ENCODE measurements at regions not wholly inside any gene's neighbourhood (a gene's known extent, or its start where the extent isn't known, plus 50 kb on each side); places are given as distances from the start of the nearest gene placed in this dataset.
"Not testable (repeated sequence)": the region's sequence is repeated elsewhere in the genome, so short reads cannot be mapped to it uniquely, and the experiment has no call there.

- Histone ChIP-seq H3K4me3 (no peak overlapping the region), H3K4me1 (no peaks in the 10 kb centered on the region), H3K9me3 (no peaks in the 10 kb centered on the region), H3K27ac (no peak overlapping the region), H3K36me3 (no peaks in the 10 kb centered on the region), H3K27me3 (no peaks in the 10 kb centered on the region)
- intact Hi-C loops (cut with DNase I) = no loop called here
- DNase-seq (ENCODE audit: low spot score in 2 of 2) = no peak
- TF ChIP-seq CTCF (IDR thresholded peaks at IDR 0.05) = no peak
Measured at GRCh38 chr2:41031282-41031681, 579.4 kb upstream of the SLC8A1 start.

GRCh38 chr2:41032715-41033114 is 580.8 kb upstream of the SLC8A1 start:
- Histone ChIP-seq H3K27ac (no peak overlapping the region), H3K9me3 (no peaks in the 10 kb centered on the region), H3K36me3 (no peaks in the 10 kb centered on the region), H3K4me3 (no peak overlapping the region), H3K4me1 (no peaks in the 10 kb centered on the region), H3K27me3 (no peaks in the 10 kb centered on the region)
- DNase-seq (ENCODE audit: low spot score in 2 of 2) = no peak
- intact Hi-C loops (cut with DNase I) = no loop called here
- TF ChIP-seq CTCF (IDR thresholded peaks at IDR 0.05) = no peak

- Histone ChIP-seq H3K36me3 (no peaks in the 10 kb centered on the region), H3K27me3 (no peaks in the 10 kb centered on the region), H3K9me3 (no peaks in the 10 kb centered on the region), H3K4me1 (no peaks in the 10 kb centered on the region), H3K4me3 (no peak overlapping the region), H3K27ac (no peak overlapping the region)
- no peak for TF ChIP-seq CTCF (IDR thresholded peaks at IDR 0.05)
- intact Hi-C loops (cut with DNase I) = no loop called here
- DNase-seq (ENCODE audit: low spot score in 2 of 2) = no peak
Measured at GRCh38 chr2:41033127-41033526, 581.2 kb upstream of the SLC8A1 start.

GRCh38 chr2:41038408-41038807 is 586.5 kb upstream of the SLC8A1 start:
- Histone ChIP-seq H3K36me3 (no peaks in the 10 kb centered on the region), H3K4me3 (no peak overlapping the region), H3K4me1 (no peaks in the 10 kb centered on the region), H3K9me3 (no peaks in the 10 kb centered on the region), H3K27me3 (no peaks in the 10 kb centered on the region), H3K27ac (no peak overlapping the region)
- no peak for TF ChIP-seq CTCF (IDR thresholded peaks at IDR 0.05)
- intact Hi-C loops (cut with DNase I) = no loop called here
- DNase-seq (ENCODE audit: low spot score in 2 of 2) = no peak

GRCh38 chr2:41039750-41040149 is 587.9 kb upstream of the SLC8A1 start:
- DNase-seq (ENCODE audit: low spot score in 2 of 2); H3K4me1 ChIP-seq; H3K27ac ChIP-seq; H3K4me3 ChIP-seq; H3K36me3 ChIP-seq; intact Hi-C loops (cut with DNase I); H3K27me3 ChIP-seq; H3K9me3 ChIP-seq: not testable (repeated sequence)

- Histone ChIP-seq H3K4me1 (no peaks in the 10 kb centered on the region), H3K27ac (no peak overlapping the region), H3K9me3 (no peaks in the 10 kb centered on the region), H3K27me3 (no peaks in the 10 kb centered on the region), H3K36me3 (no peaks in the 10 kb centered on the region), H3K4me3 (no peak overlapping the region)
- intact Hi-C loops (cut with DNase I) = no loop called here
- TF ChIP-seq CTCF (IDR thresholded peaks at IDR 0.05) = no peak
- DNase-seq (ENCODE audit: low spot score in 2 of 2) = no peak
Measured at GRCh38 chr2:41040782-41041520, 589.1 kb upstream of the SLC8A1 start.

Data from ascending aorta (tissue), 2 donors.